MCF 10A (cell line): ENCODE measurements at regions not wholly inside any gene's neighbourhood (a gene's known extent, or its start where the extent isn't known, plus 50 kb on each side); places are given as distances from the start of the nearest gene placed in this dataset.

ENCODE experiments used
- BruUV-seq: library from RNA; stranded (reverse); fragments of 400-500 nt; replicated peaks from 2 replicates; lab custom pipeline; 2021; lab: Mats Ljungman, UMichigan
- CTCF ChIA-PET: fragments of 300-600 bp; sonication (Branson Sonifier 250); formaldehyde crosslinking; extraction: SDS; loops from one replicate; lab custom pipeline; 2021; ENCODE audit warnings: antibody characterized with exemption, inconsistent platforms; lab: Yijun Ruan, JAX
- POLR2A ChIA-PET: fragments of 300-600, 350-650 bp; sonication (Branson Sonifier 250); formaldehyde crosslinking; extraction: SDS; loops from one replicate; lab custom pipeline; 2020; ENCODE audit warnings: antibody characterized with exemption, inconsistent platforms; lab: Yijun Ruan, JAX
- DNase-seq: peaks from one replicate; pipeline ENCODE4 v3.0.0-alpha.2; 2018; ENCODE audit not compliant: unreplicated experiment
- H3K27ac Mint-ChIP-seq: one replicate; pipeline ENCODE4 v1.8.0; 2022; ENCODE audit warnings: mild to moderate bottlenecking, low read depth, mixed read lengths; ENCODE audit not compliant: unreplicated experiment
- H3K27me3 Mint-ChIP-seq: one replicate; pipeline ENCODE4 v1.8.0; 2022; ENCODE audit warnings: mixed read lengths; ENCODE audit not compliant: insufficient read depth, unreplicated experiment
- H3K36me3 Mint-ChIP-seq: one replicate; pipeline ENCODE4 v1.8.0; 2022; ENCODE audit warnings: mild to moderate bottlenecking, moderate library complexity, mixed read lengths; ENCODE audit not compliant: insufficient read depth, unreplicated experiment
- H3K4me1 Mint-ChIP-seq: one replicate; pipeline ENCODE4 v1.8.0; 2022; ENCODE audit warnings: mixed read lengths; ENCODE audit not compliant: insufficient read depth, unreplicated experiment
- H3K4me3 Mint-ChIP-seq: one replicate; pipeline ENCODE4 v1.8.0; 2022; ENCODE audit warnings: mild to moderate bottlenecking, moderate library complexity, mixed read lengths; ENCODE audit not compliant: unreplicated experiment
- H3K9me3 Mint-ChIP-seq: one replicate; pipeline ENCODE4 v1.8.0; 2022; ENCODE audit warnings: mixed read lengths; ENCODE audit not compliant: unreplicated experiment
- CTCF ChIP-seq: fragments of 200-600 bp; IDR thresholded peaks from one replicate; pipeline ENCODE4 v1.8.0; 2022; ENCODE audit warnings: antibody characterized with exemption, mild to moderate bottlenecking; ENCODE audit not compliant: unreplicated experiment
- intact Hi-C: fragments of 100-400 bp; cut with micrococcal nuclease; formaldehyde crosslinking; loops from 2 replicates; pipeline ENCODE4 v1.14.1; 2022

- H3K27ac Mint-ChIP-seq, result no peak overlapping the region
- ChIA-PET CTCF (interaction anchor here (0.6 kb wide), 2 partner anchors 15 to 267 kb away, joined by 3 to 4 read pairs; no protein-coding TSS in a partner anchor), POLR2A (no interaction called here)
- no peaks in the 10 kb centered on the region for H3K36me3 Mint-ChIP-seq
- intact Hi-C loops, result no loop called here
- no peak for TF ChIP-seq CTCF
- H3K27me3 Mint-ChIP-seq, result no peaks in the 10 kb centered on the region
- H3K4me3 Mint-ChIP-seq, result no peak overlapping the region
- BruUV-seq, result no TSS peak
- peaks cover 7% of the 10 kb centered on the region for H3K9me3 Mint-ChIP-seq
- DNase-seq, result no peak
- no peaks in the 10 kb centered on the region for H3K4me1 Mint-ChIP-seq
Observed at GRCh38 chr3:15955968-15956367, 158.2 kb upstream of the ANKRD28 start.

GRCh38 chr3:15958692-15959433 lies 161.1 kb upstream of the ANKRD28 start:
- no peak for TF ChIP-seq CTCF
- Mint-ChIP-seq H3K9me3 (peaks cover 7% of the 10 kb centered on the region), H3K4me3 (no peak overlapping the region), H3K27me3 (no peaks in the 10 kb centered on the region), H3K4me1 (no peaks in the 10 kb centered on the region), H3K27ac (no peak overlapping the region), H3K36me3 (no peaks in the 10 kb centered on the region)
- DNase-seq, result no peak
- BruUV-seq, result no TSS peak
- CTCF ChIA-PET, result interaction anchor here (0.6 to 1.2 kb wide), 3 partner anchors 28 to 348 kb away, joined by 3 read pairs; no protein-coding TSS in a partner anchor
- intact Hi-C loops, result no loop called here
- POLR2A ChIA-PET, result no interaction called here

GRCh38 chr3:15959434-15959811 lies 161.6 kb upstream of the ANKRD28 start:
- ChIA-PET CTCF (no interaction called here), POLR2A (no interaction called here)
- DNase-seq, result no peak
- Mint-ChIP-seq H3K4me3 (no peak overlapping the region), H3K9me3 (peaks cover 7% of the 10 kb centered on the region), H3K36me3 (no peaks in the 10 kb centered on the region), H3K4me1 (no peaks in the 10 kb centered on the region), H3K27me3 (no peaks in the 10 kb centered on the region), H3K27ac (no peak overlapping the region)
- no peak for TF ChIP-seq CTCF
- BruUV-seq, result no TSS peak
- intact Hi-C loops, result no loop called here

GRCh38 chr3:15964605-15965442 lies 167.0 kb upstream of the ANKRD28 start:
- H3K36me3 Mint-ChIP-seq, result no peaks in the 10 kb centered on the region
- no peak for DNase-seq
- H3K4me1 Mint-ChIP-seq, result no peaks in the 10 kb centered on the region
- ChIA-PET CTCF (no interaction called here), POLR2A (no interaction called here)
- no TSS peak for BruUV-seq
- H3K4me3 Mint-ChIP-seq, result no peak overlapping the region
- no peak overlapping the region for H3K27ac Mint-ChIP-seq
- TF ChIP-seq CTCF, result no peak
- intact Hi-C loops, result no loop called here
- no peaks in the 10 kb centered on the region for H3K27me3 Mint-ChIP-seq
- peaks cover 7% of the 10 kb centered on the region for H3K9me3 Mint-ChIP-seq
